ENCODE measurements at regions not wholly inside any gene's neighbourhood (a gene's known extent, or its start where the extent isn't known, plus 50 kb on each side); places are given as distances from the start of the nearest gene placed in this dataset.
"Not testable (repeated sequence)": the region's sequence is repeated elsewhere in the genome, so short reads cannot be mapped to it uniquely, and the experiment has no call there.

DNA sequence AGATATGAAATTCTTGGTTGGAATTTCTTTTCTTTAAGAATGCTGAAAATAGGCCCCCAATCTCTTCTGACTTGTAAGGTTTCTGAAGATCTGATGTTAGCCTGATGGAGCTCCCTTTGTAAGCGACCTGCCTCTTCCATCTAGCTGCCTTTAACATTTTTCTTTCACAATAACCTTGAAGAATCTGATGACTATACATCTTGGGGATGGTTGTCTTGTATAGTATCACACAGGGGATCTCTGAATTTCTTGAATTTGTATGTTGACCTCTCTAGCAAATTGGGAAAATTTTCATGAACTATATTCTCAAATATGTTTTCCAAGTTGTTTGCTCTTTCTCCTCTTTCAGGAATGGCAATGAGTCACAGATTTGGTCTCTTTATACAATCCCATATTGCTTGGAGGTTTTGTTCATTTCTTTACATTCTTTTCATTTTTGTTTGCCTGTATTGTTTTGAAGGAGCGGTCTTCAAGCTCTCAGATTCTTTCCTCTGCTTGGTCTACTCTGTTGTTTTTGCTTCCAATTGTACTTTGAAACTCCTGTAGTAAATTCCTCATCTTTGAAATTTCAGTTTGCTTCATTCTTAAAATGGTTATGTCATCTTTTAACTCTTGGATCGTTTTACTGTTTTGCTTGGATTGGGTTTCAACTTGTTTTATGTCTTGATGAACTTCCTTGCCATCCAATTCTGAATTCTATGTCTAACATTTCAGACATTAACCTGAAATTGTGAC lies 245.2 kb upstream of the TARS1 start:
- ChIA-PET POLR2A (no interaction called here), CTCF (no interaction called here)

DNA sequence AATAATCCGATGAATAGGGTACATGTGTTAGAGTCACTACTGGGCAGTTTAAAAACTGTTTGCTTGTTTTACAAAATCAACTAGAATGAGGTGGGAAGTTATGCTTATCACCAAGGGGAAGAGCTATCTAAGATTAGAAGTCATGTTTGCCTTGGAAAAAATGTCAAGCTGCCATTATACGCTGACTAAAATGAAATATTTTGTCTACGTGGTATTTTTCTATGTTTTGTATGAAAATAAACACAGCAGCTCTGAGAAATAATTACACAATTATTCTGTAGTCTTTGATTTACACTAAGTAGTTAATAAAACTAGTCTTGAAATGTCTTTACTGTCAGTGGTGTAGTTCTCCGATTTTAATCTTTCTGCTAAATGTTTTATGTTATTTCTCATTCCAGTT lies 241.9 kb upstream of the TARS1 start:
- ChIA-PET CTCF (no interaction called here), POLR2A (no interaction called here)

DNA sequence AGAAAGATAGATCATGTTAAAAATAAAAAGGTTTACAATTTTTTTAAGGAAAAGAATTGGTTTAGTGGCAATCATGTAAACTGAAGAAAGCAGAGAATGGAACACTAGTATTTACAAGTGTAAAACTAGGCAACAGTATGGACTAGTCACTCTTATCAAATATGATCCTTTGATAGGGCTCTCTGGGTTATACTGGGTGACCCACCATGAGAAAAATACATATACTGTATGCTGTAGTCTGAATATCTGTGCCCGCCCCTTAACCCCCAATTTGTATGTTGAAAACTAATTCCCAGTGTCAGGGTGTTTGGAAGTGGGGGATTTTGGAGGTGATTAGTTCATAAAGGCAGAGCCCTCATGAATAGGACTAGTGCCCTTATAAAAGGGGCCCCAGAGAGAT lies 236.8 kb upstream of the TARS1 start:
- CTCF ChIA-PET: no interaction called here

DNA sequence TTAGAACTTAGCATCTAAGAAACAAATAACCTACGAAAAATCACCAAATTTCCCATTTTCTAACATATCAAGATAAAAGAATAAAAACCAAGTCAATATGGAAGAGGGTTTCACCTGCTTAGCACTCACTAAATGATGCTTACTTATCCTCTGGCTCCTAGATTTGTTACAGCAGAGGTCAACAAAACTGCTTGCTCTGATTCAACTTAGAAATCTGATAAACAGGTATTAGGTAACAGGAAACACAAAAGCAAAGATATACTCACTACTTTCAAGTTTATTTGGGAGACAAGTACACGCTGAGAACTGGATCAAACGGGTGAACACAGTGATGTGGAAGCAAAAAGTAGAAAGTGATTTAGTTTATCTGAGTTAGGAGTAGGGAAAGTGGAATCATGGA lies 235.7 kb upstream of the TARS1 start:
- ChIA-PET CTCF (no interaction called here), POLR2A (no interaction called here)

More for the DNA sequence above, 236.8 kb upstream of the TARS1 start:
- POLR2A ChIA-PET: no interaction called here

DNA sequence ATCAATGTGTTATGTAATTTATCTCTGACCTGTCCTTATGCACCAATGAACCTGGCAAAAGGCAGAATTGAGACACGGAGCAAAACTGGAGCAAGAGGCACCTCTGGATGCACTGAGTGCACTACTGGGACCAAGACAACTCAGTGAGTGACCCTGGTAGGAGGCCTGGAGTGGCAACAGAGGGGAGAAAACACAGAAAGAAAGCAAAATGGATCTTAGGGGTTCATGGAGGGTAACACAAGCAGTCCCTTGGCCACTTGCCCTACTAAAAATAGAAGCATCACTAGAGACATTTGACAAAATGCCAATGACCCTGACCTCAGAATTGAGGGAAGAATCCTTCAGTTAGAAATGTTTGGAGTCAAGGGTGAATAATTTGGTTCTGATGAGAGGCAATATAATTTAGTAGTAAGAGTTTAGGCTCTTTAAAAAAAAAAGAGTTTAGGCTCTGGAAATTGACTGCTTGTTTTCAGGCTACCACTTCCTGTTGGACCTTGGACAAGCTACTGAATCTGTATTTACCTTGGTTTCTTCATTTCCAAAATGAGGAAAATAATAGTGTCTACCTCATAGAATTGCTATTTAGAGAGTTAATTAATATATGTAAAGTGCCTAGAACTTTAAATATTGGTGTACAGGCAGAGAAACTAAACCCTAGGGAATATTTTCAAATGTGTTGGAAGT lies 234.9 kb upstream of the TARS1 start:
- POLR2A ChIA-PET: no interaction called here
- CTCF ChIA-PET: no interaction called here

DNA sequence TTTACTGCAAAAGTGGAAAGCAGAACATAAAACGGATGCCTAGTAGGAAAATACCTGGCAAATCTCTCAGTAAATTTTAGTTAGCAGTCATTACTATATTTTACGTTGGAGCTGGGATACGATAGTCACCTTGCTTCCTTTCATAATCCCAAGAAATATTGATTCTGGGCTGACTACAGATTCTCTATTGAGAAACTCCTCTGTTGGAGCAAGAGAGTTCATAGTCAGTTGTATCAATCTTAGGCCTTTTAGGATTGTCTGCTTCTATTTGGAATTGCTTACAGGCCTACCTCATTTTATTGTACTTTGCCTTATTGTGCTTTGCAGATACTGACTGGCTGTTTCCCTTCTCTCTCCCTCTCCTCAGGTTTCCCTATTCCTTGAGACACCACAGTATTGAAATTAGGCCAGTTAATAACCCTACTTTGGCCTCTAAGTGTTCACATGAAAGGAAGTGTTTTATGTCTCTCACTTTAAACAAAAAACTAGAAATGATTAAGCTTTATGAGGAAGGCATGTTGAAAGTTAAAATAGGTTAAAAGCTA lies 233.7 kb upstream of the TARS1 start:
- ChIA-PET CTCF (no interaction called here), POLR2A (no interaction called here)

DNA sequence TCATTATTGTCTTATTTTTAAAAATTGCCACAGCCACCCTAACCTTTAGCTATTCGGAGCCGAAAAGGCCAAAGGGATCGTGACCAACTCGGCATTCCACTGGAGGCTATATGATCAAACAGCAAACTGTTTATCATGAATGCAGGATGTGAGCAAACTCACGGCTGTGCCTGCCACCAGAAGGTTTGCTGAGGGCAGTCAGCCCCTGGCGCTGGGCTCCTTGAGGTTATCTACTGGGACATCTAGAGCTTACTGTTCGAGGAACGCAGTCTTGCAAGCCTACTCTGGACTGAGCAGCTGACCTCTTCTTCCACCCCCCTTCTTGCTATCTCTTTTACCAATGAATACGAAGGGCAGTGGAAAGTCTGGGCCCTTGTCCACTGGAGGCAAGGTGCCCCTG lies 231.5 kb upstream of the TARS1 start:
- ChIA-PET POLR2A (no interaction called here), CTCF (no interaction called here)

DNA sequence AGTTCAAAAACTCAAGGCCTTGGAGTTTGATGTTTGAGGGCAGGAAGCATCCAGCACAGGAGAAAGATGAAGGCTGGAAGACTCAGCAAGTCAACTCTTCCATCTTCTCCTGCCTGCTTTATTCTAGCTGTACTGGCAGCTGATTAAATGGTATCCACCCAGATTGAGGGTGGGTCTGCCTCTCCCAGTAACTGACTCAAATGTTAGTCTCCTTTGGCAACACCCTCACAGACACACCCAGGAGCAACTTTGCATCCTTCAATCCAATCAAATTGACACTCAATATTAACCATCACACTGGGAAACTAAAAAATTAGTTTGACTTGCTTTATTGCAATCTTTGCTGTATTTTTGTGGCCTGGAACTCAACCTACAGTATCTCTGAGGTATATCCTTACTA lies 230.5 kb upstream of the TARS1 start:
- POLR2A ChIA-PET, CTCF ChIA-PET: not testable (repeated sequence)

DNA sequence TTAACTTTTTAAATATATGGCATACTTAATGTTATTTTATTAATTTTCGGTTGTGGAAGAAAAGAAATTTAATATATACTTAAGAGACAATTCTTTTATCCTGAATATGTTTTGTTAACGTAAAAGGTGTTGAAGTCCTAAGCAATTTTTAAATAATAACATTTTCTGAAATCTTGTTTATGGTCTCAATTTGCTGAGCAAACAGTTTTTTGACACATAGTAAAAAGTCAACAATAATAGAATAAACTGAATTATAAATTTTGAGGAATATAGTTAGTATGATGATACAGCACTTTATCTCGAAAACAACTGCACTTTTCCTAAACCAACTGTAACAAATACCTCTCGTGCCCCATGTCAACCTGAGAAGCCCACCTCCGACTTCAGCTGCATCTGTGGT lies 229.8 kb upstream of the TARS1 start:
- POLR2A ChIA-PET: no interaction called here
- CTCF ChIA-PET: no interaction called here

DNA sequence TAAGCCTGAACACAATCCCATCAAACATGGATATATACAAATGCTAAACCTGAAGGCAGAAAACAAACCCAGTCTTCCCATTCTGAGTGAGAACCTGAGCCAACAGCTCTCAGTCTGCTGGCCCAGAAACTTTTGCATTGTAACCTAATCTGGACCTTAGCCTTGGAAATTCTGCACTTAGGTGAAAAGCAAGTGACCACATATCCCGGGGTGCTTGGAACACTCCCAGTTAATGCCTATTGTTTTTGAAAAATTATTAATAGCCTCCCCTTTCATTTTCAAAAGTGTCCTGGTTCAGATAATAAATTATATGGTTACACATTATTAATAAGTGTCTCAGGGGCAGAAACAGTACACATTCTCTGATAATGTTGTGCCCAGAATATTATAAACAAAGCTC lies 228.3 kb upstream of the TARS1 start:
- POLR2A ChIA-PET: no interaction called here
- CTCF ChIA-PET: no interaction called here

DNA sequence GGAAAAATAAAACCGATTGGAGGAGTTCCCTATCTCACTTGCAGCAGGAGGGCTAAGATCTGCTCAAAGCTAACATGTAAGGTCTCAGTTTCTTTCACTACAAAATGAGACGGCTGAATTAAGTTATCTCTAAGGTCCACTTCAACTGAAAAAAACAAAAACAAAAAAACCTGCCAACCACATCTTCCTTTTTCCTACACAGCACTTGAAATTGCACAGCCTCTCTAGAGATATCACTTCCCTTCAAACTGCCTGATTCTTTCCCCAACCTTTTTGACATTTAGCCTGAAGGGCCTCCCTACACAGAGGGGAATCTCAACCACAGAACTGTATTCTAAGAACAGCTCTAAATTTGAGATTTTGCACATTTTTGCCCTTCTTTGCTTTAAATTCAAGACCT lies 227.9 kb upstream of the TARS1 start:
- CTCF ChIA-PET: no interaction called here

DNA sequence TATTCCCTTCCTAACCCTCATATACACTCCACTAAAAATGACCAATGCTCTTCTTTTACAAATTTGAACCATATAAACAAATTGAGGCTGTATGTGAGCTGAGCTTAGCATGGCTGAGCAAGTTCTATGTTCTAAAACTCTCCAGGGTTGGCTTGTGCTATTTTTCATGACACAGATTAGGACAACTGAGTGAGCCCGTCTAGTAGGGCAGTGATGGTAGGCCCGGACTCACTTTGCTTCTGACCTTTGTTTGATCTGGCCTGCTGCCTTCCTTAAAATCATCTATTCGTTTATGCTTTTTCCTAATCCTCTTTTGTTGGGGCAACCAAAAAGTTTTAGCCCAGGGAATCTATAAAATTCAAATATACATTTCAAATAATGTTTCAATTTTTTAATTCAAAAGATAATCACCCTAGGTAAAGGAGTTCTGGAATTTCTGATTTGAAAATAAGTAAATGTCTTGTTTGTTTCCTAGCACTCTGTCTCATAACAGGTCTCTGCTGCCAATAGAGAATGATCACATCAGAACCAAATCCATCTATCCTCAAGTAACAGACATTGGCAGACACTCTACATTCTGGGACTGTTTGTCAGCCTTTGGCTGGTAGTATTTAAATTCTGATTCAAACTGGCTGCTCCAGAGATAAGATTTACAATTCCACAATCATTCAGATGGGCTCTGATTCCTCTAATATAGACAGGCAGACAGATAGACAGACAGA lies 217.0 kb upstream of the TARS1 start:
- CTCF ChIA-PET: no interaction called here
- POLR2A ChIA-PET: no interaction called here

More for the DNA sequence above, 227.9 kb upstream of the TARS1 start:
- POLR2A ChIA-PET: no interaction called here

DNA sequence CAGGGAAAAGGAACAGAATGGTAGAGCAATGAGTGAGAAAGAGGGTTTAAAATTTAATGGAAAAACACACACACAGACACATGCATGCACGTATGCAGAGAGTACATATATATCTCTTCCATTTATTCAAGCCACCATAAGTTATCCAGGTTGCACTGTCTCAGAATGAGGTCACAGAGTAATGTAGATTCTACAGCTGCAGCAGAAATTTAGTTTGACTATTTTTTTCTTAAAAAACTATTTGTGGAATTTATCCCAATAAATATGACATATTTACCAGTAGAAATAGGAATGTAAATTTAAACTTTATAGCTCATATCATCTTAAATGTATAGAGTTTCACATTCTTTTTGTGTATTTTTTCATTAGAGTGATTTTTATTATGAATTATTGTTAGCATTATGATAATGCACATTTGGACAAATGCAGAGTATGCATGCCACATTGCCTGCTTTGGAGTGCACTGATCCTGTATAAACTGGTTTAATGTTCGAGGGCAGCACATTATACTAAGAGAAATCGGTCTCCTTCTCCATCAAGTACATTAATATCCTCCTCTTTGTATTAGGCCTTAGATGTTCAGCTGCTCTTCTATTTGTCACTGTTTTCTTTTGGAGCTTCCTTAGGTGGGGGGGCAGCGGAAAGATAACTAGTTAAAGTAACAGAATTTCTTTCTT lies 216.3 kb upstream of the TARS1 start:
- ChIA-PET POLR2A (no interaction called here), CTCF (no interaction called here)

DNA sequence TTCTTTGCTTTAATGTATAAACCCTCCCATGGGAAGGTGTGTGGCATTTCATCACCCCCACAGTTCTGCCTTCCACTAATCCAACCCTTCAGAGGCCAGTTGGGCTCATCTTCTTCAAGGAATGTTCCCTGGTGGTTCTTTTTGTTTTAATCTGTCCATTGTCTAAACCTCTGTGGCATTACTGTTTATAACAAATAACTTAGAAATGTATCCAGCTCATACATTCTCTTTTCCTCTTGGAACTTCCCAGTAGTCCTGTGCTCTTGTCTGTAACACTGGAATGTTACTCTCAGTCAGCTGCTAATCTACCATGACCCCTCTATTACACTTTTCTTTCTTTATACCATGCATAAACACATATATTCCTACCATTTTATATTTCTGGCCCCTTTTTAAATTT lies 213.5 kb upstream of the TARS1 start:
- POLR2A ChIA-PET: no interaction called here

DNA sequence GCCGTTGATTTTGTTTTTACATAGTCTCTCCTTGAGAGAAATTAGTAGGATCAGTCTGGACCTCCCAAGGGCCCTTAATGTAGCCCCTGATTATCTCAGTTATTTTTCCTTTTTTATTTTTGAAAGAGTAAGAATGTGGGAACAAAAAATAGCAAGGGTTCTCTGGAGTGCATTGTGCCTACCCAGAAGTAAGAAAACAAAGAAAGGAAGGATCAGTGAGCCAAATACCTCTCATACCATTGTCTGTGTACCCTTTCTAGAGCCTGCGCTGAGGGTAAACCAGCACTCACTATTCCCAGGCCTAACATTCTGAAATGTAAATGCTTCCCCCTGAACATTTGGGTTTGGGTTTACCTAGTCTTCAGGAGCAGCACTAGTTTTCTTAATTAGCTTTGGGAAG lies 213.0 kb upstream of the TARS1 start:
- CTCF ChIA-PET: no interaction called here

More for the DNA sequence above, 213.5 kb upstream of the TARS1 start:
- CTCF ChIA-PET: no interaction called here

DNA sequence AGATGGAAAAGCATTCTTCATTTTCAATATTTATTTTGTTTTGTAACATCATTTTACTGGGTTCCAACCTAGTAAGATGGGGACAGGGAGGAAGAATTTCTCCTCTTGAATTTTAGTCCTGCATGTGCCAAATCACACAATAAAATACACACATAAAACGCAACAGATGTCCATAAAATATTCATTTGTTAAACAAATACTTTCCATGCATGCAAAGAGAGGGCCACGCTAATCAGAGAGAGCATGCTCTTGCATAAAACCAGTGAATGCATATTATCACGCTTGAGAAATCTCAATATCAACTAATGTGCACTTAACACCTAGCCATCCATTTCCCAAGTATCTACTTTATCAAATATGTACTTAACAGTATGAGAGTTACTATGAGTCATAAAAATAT lies 212.6 kb upstream of the TARS1 start:
- POLR2A ChIA-PET: no interaction called here

More for the DNA sequence above, 213.0 kb upstream of the TARS1 start:
- POLR2A ChIA-PET: no interaction called here

DNA sequence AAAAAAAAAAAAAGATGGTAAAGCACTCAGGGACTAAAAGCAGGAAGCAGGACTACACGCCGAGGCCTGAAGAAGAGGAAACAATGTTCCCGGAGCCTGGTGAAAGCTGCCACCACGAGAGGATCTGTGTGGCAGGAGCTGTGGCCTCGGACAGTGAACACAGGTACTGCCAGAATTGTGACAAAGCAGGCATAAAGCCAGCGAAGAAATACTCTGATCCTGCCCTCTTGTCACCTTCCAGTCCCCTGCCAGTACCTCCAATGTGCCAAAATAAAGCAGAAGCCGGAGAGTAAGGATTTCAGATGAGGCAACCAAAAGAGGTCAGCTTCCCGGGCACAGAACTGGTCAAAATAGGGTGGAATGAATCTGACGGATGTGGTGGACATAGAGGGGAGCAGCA lies 211.5 kb upstream of the TARS1 start:
- ChIA-PET CTCF (no interaction called here), POLR2A (no interaction called here)

More for the DNA sequence above, 212.6 kb upstream of the TARS1 start:
- CTCF ChIA-PET: no interaction called here

DNA sequence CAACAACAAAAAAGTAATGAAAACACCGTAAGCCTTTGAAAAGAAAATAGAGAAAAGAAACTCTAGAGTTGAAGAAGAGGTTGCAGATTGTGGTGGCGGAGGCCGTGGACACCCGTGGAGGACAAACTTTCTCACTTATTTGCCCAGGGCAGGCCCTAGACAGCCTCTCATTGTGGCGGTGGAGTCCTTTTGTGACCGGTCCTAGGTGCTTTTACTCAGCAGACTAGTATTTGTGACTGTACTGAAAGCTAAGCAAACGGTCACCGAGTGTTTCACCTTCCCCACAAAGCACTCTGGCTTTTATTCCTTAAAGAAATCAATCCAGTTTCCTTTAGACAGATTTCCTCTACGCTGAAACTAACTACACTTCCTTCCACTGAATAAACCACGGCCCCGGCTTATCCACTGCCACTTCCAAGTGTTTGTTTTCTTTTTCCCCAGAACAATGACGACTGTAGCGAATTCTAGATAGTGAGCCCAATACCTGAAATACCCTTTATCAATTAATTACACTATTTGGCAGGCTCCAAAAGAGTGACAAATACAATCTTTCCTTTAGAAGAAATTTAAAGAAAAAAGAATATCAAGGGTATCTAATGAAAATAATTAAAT lies 210.2 kb upstream of the TARS1 start:
- CTCF ChIA-PET: no interaction called here
- POLR2A ChIA-PET: no interaction called here

DNA sequence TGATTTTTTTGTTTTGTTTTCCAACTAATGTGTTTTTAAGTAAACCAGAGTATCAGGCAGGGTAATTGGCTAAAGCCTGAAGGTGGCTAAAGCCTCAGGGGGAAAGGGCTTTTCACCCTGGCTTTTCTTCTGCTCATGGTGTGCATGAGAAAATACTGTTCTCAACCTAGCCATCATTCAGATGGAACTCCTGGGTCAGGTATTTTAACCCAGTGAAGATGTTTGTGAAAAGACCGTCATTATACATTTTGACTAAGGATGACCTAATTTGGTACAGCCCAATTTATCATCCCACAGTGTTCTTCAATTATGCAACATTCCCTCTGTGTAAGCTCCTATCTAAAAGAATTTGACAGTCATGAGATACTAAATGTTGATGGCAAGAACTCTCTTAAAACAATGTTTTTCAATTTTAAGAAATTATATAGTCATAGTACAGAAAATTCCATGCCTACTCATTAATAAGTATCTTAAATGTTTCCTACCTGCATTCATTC lies 209.5 kb upstream of the TARS1 start:
- ChIA-PET CTCF (no interaction called here), POLR2A (no interaction called here)

DNA sequence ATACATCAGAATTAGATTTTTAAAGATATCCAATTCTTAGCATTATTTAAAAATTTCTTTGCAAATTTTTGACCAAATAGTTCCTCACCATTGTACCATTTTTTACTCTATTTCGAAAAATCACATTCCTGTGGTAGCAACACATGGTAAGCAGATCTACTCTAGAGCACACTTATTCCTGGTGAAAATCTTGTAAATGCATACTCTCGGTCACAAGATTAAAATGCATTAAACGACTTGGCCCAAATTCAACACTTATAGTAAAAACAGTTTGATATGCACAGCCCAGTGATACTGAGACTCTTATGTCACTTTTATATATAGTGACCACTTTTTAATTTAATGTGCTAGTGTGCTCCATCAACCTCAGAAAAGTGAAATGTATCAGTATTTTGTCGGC lies 208.8 kb upstream of the TARS1 start:
- ChIA-PET CTCF (no interaction called here), POLR2A (no interaction called here)
